HCT116 (cell line): ENCODE measurements at regions not wholly inside any gene's neighbourhood (a gene's known extent, or its start where the extent isn't known, plus 50 kb on each side); places are given as distances from the start of the nearest gene placed in this dataset.
"Not testable (repeated sequence)": the region's sequence is repeated elsewhere in the genome, so short reads cannot be mapped to it uniquely, and the experiment has no call there.

Experiments used
- ATAC-seq: fragments of 200-7000 bp; cut with Tn5 transposase; 2 replicates; pipeline ENCODE4 v1.9.1; 2020; ENCODE audit warnings: mild to moderate bottlenecking, moderate library complexity
- BruUV-seq: library from RNA; stranded (reverse); fragments of 400-500 nt; replicated peaks from 2 replicates; lab custom pipeline; 2021; lab: Mats Ljungman, UMichigan
- CTCF ChIA-PET: fragments of 300-600 bp; sonication (Branson Sonifier 250); formaldehyde crosslinking; loops from one replicate; lab custom pipeline; 2021; ENCODE audit warnings: antibody characterized with exemption; lab: Charles Lee
- POLR2A ChIA-PET: fragments of 300-600, 350-600 bp; sonication (Branson Sonifier 250); formaldehyde crosslinking; loops from one replicate; lab custom pipeline; 2021; ENCODE audit warnings: antibody characterized with exemption; lab: Charles Lee
- RAD21 ChIA-PET, 2 experiments: fragments of 300-600 bp; sonication (Branson Sonifier 250); formaldehyde crosslinking; loops; one replicate each; lab custom pipeline; 2023; ENCODE audit warnings: low total read pairs in 2 of 2; ENCODE audit not compliant: uncharacterized antibody in 2 of 2, unreplicated experiment in 2 of 2, low non-redundant PET in 1 of 2; lab: Charles Lee
- DNase-seq: peaks from one replicate; pipeline ENCODE4 v3.0.0-alpha.2; 2010; ENCODE audit warnings: low read depth, low spot score
- H2AFZ ChIP-seq: fragments of 200-600 bp; shearing (Covaris generic), sonication (generic); 2 replicates; pipeline ENCODE4 v1.6.1; 2017; ENCODE audit warnings: low read depth, mixed run types, mixed read lengths, antibody characterized with exemption, low read length; ENCODE audit not compliant: poor library complexity, severe bottlenecking
- H3K27ac ChIP-seq: 2 replicates; pipeline ENCODE4 v1.5.1; 2012; ENCODE audit warnings: low read depth, low read length
- H3K27me3 ChIP-seq: fragments of 200-600 bp; sonication (generic); 2 replicates; pipeline ENCODE4 v1.6.1; 2016; ENCODE audit warnings: mixed run types, low read length, mixed read lengths; ENCODE audit not compliant: insufficient read depth
- H3K36me3 ChIP-seq, 2 experiments: fragments of 200-500 bp in 1 of 2; fragments of 200-600 bp in 1 of 2; sonication (Bioruptor generic) in 1 of 2; sonication (generic) in 1 of 2; 2 replicates each; pipeline versions ENCODE4 v1.5.1 to v1.6.1; 2014 to 2016; ENCODE audit warnings: low read length in 2 of 2, inconsistent platforms in 1 of 2, mixed read lengths in 1 of 2, mixed run types in 1 of 2; ENCODE audit not compliant: insufficient read depth in 2 of 2, control insufficient read depth in 1 of 2
- H3K4me1 ChIP-seq, 2 experiments: fragments of 200-600 bp in 1 of 2; sonication (generic) in 1 of 2; 2 replicates each; pipeline versions ENCODE4 v1.5.1 to v1.6.1; 2012 to 2017; ENCODE audit warnings: low read length in 2 of 2, inconsistent platforms in 1 of 2, mild to moderate bottlenecking in 1 of 2, mixed read lengths in 1 of 2, mixed run types in 1 of 2, moderate library complexity in 1 of 2; ENCODE audit not compliant: insufficient read depth in 2 of 2, control insufficient read depth in 1 of 2
- H3K4me2 ChIP-seq: fragments of 200-600 bp; sonication (generic); 2 replicates; pipeline ENCODE4 v1.6.1; 2017; ENCODE audit warnings: mixed run types, low read length, mixed read lengths
- H3K4me3 ChIP-seq, 2 experiments: fragments of 200-600 bp in 1 of 2; sonication (generic) in 1 of 2; replicated peaks in 1 of 2; 2 replicates each; pipeline ENCODE4 v1.5.1; 2011 to 2016; ENCODE audit warnings: low read length in 2 of 2, control low read depth in 1 of 2, low read depth in 1 of 2, mild to moderate bottlenecking in 1 of 2, mixed read lengths in 1 of 2, mixed run types in 1 of 2
- H3K79me2 ChIP-seq: fragments of 200-600 bp; sonication (generic); 2 replicates; pipeline ENCODE4 v1.6.1; 2017; ENCODE audit warnings: mild to moderate bottlenecking, mixed run types, low read length, moderate library complexity, mixed read lengths; ENCODE audit not compliant: insufficient read depth
- H3K9ac ChIP-seq: fragments of 200-600 bp; sonication (generic); 2 replicates; pipeline ENCODE4 v1.6.1; 2016; ENCODE audit warnings: low read length, mixed read lengths
- H3K9me2 ChIP-seq: fragments of 200-600 bp; sonication (generic), shearing (Covaris generic); 2 replicates; pipeline ENCODE4 v1.6.1; 2017; ENCODE audit warnings: mixed run types, mild to moderate bottlenecking, moderate library complexity; ENCODE audit not compliant: insufficient read depth
- H3K9me3 ChIP-seq, 2 experiments: fragments of 200-500 bp in 1 of 2; fragments of 200-600 bp in 1 of 2; sonication (Bioruptor generic) in 1 of 2; sonication (generic) in 1 of 2; 2 replicates each; pipeline ENCODE4 v1.6.1; 2014 to 2017; ENCODE audit warnings: low read length in 2 of 2, mixed read lengths in 2 of 2, inconsistent platforms in 1 of 2, low read depth in 1 of 2, mild to moderate bottlenecking in 1 of 2, mixed run types in 1 of 2, moderate library complexity in 1 of 2; ENCODE audit not compliant: control insufficient read depth in 1 of 2, insufficient read depth in 1 of 2
- H4K20me1 ChIP-seq: fragments of 200-600 bp; sonication (generic), shearing (Covaris generic); 2 replicates; pipeline ENCODE4 v1.6.1; 2017; ENCODE audit warnings: mixed run types, mild to moderate bottlenecking, moderate library complexity; ENCODE audit not compliant: insufficient read depth
- EZH2 ChIP-seq: fragments of 200-600 bp; sonication (generic); IDR thresholded peaks from 2 replicates; pipeline ENCODE4 v1.6.1; 2017; ENCODE audit warnings: antibody characterized with exemption, mixed run types
- POLR2A ChIP-seq: IDR thresholded peaks from 2 replicates; pipeline ENCODE4 v1.7.0; 2011; ENCODE audit warnings: borderline replicate concordance; ENCODE audit not compliant: insufficient read depth, insufficient read length; ENCODE audit errors: extremely low read depth
- POLR2AphosphoS5 ChIP-seq: IDR thresholded peaks from 2 replicates; pipeline ENCODE4 v1.6.1; 2011; ENCODE audit warnings: mild to moderate bottlenecking, low read depth, low read length, moderate library complexity
- TCF7L2 ChIP-seq: IDR thresholded peaks from 2 replicates; pipeline ENCODE4 v1.7.0; 2011; ENCODE audit warnings: borderline replicate concordance, inconsistent platforms; ENCODE audit not compliant: insufficient read depth, insufficient read length; ENCODE audit errors: extremely low read depth
- ZNF274 ChIP-seq: fragments of 200-500 bp; sonication (Bioruptor generic); IDR thresholded peaks from 2 replicates; pipeline ENCODE4 v1.6.1; 2014; ENCODE audit warnings: mild to moderate bottlenecking, low read depth, low read length, inconsistent platforms
- intact Hi-C: fragments of 100-400 bp; cut with micrococcal nuclease; formaldehyde crosslinking; loops from 2 replicates; pipeline ENCODE4 v1.10.0; 2022

- TF ChIP-seq POLR2AphosphoS5 (no peak), POLR2A (no peak), EZH2 (no peak), TCF7L2 (no peak)
These were observed 852.1 kb downstream of the CDH11 start (continued) for GRCh38 chr16:64269756-64270155.

GRCh38 chr16:64265756-64266155 lies 856.1 kb downstream of the CDH11 start:
- no TSS peak for BruUV-seq
- H3K4me2 ChIP-seq = no peak overlapping the region
- no peak for TF ChIP-seq EZH2
- no peak for TF ChIP-seq ZNF274
- H4K20me1 ChIP-seq = no peaks in the 10 kb centered on the region
- no peak overlapping the region for H3K9ac ChIP-seq
- ChIA-PET RAD21 (no interaction called here), CTCF (no interaction called here), POLR2A (no interaction called here)
- no peaks in the 10 kb centered on the region for H3K27me3 ChIP-seq
- H3K36me3 ChIP-seq = no peaks in the 10 kb centered on the region
- peaks cover 8 to 25% of the 10 kb centered on the region in 2 experiments; a peak in 2 of 4 replicates for H3K9me3 ChIP-seq
- DNase-seq (no peak), ATAC-seq (no peak)
- no peak overlapping the region for H3K4me3 ChIP-seq
- no peaks in the 10 kb centered on the region for H3K4me1 ChIP-seq
- H3K79me2 ChIP-seq = no peaks in the 10 kb centered on the region
- intact Hi-C loops = no loop called here
- no peaks in the 10 kb centered on the region for H3K9me2 ChIP-seq
- no peak overlapping the region for H2AFZ ChIP-seq
- H3K27ac ChIP-seq = no peak overlapping the region

GRCh38 chr16:64260631-64261401 lies 861.0 kb downstream of the CDH11 start:
- H3K9me2 ChIP-seq, CTCF ChIA-PET, H3K4me1 ChIP-seq, H3K9ac ChIP-seq, H3K4me3 ChIP-seq, H3K27me3 ChIP-seq, BruUV-seq, H3K36me3 ChIP-seq, H3K4me2 ChIP-seq, H3K27ac ChIP-seq, RAD21 ChIA-PET, DNase-seq, ATAC-seq, H4K20me1 ChIP-seq, intact Hi-C loops, H3K79me2 ChIP-seq, POLR2A ChIA-PET, H2AFZ ChIP-seq: not testable (repeated sequence)
- H3K9me3 ChIP-seq = peaks cover 0 to 16% of the 10 kb centered on the region in 2 experiments; a peak in 2 of 4 replicates
